ENCODE measurements at regions not wholly inside any gene's neighbourhood (a gene's known extent, or its start where the extent isn't known, plus 50 kb on each side); places are given as distances from the start of the nearest gene placed in this dataset.
"Not testable (repeated sequence)": the region's sequence is repeated elsewhere in the genome, so short reads cannot be mapped to it uniquely, and the experiment has no call there.

DNA sequence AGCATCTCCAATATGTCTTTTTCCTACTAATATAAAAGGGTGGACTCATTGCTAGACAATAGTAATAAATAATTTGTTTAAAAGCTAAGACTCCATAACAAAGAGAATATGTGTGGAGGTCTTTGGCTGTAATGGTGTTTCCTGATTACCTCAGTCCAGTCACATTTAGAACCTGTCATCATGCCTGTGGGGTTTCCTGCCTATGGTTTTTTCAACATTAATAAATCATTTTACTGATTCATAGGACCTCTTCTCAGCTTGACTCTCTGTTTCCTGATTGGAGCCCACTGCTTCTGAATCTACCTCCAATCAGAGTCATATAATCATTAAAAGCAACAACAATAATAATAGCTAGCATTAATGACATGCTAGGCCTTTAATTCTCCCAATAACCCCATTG lies 52.4 kb upstream of the GNAI1 start:
- no peak for DNase-seq

- no peak for DNase-seq
Observed at GRCh38 chr7:80078886-80079285, 55.7 kb upstream of the GNAI1 start.

DNA sequence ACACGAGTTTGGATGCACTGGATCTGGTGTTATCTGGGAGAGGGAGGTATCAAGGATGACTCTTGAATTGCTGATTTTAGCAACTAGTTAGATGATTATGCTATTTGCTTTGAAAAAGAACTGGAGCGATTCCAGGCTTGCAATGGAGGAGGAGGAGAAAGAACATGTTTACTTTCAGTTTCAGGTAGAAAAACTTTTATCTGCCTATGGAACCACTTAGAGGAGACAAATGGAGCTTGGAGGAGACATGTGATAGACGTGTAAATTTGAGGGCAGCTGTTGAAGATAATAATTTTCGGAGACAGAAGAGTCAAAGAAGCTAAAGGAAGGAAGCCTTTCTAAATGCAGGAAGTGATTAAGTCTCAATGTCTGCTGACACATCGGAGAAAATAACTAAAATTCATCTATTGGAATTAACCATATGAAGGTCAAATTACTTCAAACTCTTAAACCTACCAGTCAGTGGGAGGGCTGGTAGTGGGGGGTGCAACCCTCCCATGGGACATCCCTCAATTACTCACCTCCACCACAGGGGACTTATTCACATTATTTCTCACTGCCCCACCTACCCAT lies 56.4 kb upstream of the GNAI1 start:
- peak; percentile 24 for DNase-seq

GRCh38 chr7:80070391-80070790 lies 64.2 kb upstream of the GNAI1 start:
- DNase-seq, result no peak

DNA sequence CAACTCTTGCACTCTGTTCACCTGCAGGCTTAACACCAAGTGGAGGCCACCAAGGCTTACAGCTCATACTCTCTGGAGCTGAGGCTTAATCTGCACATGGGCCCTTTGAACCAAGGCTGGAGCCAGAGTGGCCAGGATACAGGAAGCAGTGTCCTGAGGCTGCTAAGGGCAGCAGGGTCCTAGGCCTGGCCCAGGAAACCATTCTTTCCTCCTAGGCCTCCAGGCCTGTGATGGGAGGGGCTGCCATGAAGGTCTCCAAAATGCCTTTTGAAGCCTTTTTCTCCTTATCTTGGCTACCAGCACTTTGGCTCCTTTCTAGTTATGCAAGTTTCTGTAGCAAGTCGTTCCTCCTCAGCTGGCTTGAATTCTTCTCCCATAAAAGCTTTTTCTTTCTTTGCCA lies 68.0 kb upstream of the GNAI1 start:
- DNase-seq, result no peak

DNA sequence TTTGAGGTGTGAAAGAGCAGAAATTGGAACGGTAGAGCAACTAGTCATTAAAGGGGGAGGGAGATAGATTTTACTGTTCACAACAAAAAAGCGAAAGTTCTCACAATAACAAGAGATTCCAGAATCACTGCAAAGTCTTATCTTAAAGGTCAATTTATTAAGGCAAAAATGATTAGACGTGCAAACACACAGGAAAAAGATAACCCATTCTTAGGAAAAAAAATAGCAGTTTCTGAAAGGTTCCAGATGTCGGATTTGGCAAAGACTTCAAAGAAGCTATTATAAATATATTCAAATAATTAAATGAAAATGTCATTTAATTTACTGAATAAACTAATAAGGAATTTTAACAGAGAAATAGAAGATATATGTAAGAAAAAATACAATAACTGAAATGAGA lies 70.8 kb upstream of the GNAI1 start:
- DNase-seq, result no peak

DNA sequence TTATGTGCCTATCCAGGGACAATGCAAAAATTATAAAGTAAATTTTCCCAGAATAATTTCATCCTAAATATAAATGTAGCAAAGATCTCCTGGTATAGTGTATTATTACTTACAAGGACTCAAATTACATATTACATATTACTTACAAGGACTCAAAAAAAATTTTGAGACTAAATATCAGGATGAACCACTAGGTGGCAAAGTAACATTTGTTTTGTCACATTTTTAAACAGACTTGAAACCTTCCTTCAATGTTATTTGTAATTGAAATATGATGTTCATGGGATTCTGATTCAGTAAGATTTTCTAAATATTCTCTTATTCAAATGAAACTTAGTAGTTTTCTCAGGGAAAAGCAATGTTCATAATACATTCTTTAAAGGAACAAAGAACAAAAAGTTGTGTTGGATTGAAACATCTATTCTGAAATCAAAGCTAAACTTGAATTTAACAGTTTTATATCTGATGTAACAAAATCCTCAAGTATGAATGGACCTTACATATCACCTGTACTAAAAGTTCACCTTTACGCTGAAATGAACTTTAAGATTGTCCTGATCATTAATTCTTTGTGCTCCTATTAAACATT lies 74.3 kb upstream of the GNAI1 start:
- DNase-seq, result peak; percentile 15

GRCh38 chr7:80057488-80057887 lies 77.1 kb upstream of the GNAI1 start:
- no peak for DNase-seq

DNA sequence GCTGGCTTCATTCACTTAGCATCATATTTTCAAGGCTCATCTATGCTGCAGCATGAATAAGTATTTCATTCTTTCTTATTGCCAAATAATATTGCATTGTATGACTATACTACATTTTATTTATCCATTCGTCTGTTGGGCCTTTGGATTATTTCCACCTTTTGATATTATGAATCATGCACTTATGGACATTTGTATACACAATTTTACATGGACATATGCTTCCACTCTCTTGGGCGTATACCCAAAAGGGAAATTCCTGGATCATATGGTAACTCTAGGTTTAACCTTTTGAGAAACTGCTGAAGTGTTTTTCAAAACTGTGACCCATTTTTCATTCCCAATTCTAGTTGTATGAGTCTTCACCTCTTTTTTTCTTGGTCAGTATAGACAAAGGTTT lies 80.3 kb upstream of the GNAI1 start:
- DNase-seq, result no peak

DNA sequence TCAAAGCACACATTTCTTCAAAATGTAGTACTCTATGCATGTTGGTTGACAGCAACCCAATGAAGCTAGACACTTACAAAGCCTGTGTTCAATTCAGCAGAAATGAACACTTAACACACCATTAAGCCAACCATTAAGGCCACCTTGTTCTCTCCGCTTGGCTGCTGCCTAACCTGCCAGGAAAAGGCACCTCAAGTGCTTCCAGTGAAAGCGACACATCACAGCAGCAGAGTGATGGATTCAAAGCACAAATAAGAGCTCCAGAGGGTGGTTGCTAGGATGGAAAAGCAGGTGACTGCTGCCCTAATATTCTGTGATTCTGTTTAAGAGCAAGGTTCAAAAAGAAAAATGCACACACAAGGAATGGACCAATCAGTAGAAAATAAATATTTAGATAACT lies 81.5 kb upstream of the GNAI1 start:
- DNase-seq, result no peak

GRCh38 chr7:80047856-80048459 lies 86.7 kb upstream of the GNAI1 start:
- DNase-seq, result no peak

- no peak for DNase-seq
Observed at GRCh38 chr7:80047032-80047431, 87.6 kb upstream of the GNAI1 start.

GRCh38 chr7:80044796-80045195 lies 89.8 kb upstream of the GNAI1 start:
- no peak for DNase-seq

DNA sequence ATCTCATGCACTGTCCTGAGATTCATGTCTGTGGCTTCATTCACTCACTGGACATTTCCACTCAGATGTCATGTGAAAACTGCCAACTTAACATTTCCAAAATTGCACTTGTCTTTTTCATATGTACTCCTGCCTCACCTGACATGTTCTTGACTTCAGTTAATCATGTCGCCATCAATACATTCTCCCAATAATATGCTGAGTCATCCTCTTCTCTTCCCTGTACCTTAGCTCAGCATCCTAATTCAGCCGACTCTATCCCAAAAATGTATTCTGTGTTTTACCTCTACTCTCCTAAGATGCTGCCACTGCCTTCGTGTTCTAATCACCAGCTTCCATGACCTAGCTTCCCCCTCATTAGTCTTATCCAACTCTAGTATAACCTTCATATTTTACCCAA lies 93.9 kb upstream of the GNAI1 start:
- DNase-seq, result no peak

GRCh38 chr7:80040335-80040734 lies 94.3 kb upstream of the GNAI1 start:
- no peak for DNase-seq

- DNase-seq, result no peak
Observed at GRCh38 chr7:80039251-80039884, 95.3 kb upstream of the GNAI1 start.

- DNase-seq, result no peak
Observed at GRCh38 chr7:80037689-80038088, 96.9 kb upstream of the GNAI1 start.

- DNase-seq, result no peak
Observed at GRCh38 chr7:80036107-80036506, 98.5 kb upstream of the GNAI1 start.

- DNase-seq, result no peak
Observed at GRCh38 chr7:80028717-80029116, 105.9 kb upstream of the GNAI1 start.

DNA sequence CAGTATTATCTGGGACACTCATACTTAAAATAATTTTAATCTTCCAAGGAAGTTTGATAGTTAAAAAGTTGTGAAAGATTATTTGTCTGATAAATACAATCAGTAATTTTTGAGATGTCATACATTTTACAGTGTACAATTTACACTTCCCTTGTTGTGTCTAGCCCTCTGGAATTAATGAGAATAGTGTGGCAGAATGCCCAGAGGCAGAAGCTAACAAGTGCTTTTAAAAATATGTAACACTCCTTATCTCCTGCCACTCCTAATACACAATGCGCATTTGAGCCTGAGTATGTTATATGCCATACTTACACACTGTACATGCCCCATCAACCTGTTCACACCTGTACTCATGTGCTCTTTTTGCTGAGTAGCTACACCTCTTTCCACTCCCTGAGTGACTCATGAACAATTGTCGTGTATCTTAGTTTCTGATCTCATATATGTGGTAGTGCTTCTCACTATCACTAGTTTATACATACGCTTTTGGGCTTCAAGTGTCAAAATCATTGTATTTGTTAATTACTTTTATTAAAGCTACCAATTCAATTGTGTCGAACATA lies 106.9 kb upstream of the GNAI1 start:
- DNase-seq, result no peak

DNA sequence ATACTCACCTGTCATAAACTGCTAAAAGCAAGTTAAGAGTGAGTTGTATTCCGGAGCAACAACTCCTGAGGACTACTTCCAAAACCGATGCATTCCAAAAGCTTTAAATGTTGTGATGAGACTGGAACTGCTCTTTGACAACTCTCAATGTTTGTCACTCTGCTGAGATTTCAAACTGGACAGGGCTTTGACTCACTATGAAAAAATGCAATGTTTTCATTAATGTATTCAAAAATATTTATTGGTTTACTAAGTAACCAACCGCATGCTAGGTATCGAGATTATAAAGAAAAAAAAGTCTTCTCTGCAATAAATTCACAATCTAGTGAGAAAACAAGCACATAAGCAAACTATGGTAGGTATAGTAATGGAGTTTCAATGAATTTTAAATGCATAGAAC lies 107.9 kb upstream of the GNAI1 start:
- DNase-seq, result no peak

DNA sequence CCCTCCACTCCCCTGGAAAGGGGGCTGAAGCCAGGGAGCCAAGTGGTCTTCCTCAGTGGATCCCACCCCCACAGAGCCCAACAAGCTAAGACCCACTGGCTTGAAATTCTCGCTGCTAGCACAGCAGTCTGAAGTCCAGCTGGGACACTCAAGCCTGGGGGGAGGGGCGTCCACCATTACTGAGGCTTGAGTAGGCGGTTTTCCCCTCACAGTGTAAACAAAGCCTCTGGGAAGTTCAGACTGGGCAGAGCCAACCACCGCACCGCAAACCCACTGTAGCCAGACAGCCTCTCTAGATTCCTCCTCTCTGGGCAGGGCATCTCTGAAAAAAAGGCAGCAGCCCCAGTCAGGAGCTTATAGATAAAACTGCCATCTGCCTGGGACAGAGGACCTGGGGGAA lies 114.4 kb upstream of the GNAI1 start:
- not testable (repeated sequence) for DNase-seq

GRCh38 chr7:80019809-80020207 lies 114.8 kb upstream of the GNAI1 start:
- not testable (repeated sequence) for DNase-seq

Measured in KG1 (cell line).